HG02588 (cell line): ENCODE measurements at regions not wholly inside any gene's neighbourhood (a gene's known extent, or its start where the extent isn't known, plus 50 kb on each side); places are given as distances from the start of the nearest gene placed in this dataset.
"Not testable (repeated sequence)": the region's sequence is repeated elsewhere in the genome, so short reads cannot be mapped to it uniquely, and the experiment has no call there.

Experiments
- ATAC-seq: cut with Tn5 transposase; IDR thresholded peaks from one replicate; pipeline ENCODE4 v1.9.1; 2021; ENCODE audit warnings: mild to moderate bottlenecking, moderate library complexity; ENCODE audit not compliant: unreplicated experiment

GRCh38 chr6:114718186-114718585 lies 375.4 kb upstream of the HS3ST5 start:
- ATAC-seq: no peak

DNA sequence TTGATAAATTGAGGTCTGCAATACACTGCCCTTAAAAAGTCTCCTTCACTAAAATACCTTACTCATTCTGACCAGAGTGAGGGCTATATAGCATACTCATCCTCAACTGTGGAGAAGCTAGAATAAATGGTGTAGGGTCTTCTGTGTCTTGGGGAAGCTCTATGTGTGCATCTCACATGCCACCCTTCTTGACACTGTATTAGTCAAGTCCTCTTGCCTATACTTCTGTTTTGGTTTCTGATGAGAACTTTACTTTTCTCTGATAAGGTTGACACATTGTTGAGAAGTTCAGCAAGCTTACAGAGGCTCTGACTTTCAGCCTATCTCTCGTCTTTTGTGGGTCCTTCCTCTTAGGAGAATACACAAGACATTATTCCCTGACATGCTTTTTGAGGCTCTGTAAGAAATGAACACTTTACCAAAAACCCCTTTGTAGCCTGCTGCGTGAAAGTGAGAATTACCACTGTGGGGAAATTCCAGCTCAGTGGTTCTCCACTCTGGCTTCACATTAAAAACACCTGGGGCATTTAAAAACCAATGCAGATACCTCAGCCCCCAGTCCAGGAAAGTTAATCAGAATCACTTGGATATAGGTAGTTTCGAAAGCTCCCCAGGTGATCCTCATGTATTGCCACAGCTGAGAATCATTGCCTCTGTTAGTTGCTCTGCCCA lies 372.1 kb upstream of the HS3ST5 start:
- peak; percentile 51 for ATAC-seq

- peak; percentile 26 for ATAC-seq
These were observed 370.9 kb upstream of the HS3ST5 start for GRCh38 chr6:114713690-114714089.

DNA sequence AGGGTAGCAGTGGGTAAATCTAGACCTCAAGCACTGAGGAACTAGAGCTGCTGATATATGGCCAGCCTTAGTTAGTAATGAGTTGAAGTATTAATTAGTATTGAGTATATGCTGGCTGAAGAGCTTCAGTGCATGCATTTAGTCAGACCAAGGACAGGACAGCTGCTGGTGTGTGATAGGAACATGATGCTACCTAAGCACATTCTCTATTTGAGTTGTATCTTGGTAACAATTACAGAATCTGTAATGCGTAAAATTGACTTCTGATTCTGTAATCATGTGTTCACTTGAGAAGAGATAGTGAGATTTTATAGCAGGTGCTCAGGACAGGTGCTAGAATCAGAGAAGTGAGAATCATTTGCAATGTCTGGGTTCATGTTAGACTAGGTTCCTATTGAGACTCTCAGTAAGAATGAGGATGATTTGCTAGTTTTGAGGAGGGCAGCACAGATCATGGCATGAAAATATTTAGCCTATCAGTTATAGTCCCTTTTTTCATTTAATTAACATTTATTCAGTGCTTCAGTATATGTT lies 369.4 kb upstream of the HS3ST5 start:
- no peak for ATAC-seq

DNA sequence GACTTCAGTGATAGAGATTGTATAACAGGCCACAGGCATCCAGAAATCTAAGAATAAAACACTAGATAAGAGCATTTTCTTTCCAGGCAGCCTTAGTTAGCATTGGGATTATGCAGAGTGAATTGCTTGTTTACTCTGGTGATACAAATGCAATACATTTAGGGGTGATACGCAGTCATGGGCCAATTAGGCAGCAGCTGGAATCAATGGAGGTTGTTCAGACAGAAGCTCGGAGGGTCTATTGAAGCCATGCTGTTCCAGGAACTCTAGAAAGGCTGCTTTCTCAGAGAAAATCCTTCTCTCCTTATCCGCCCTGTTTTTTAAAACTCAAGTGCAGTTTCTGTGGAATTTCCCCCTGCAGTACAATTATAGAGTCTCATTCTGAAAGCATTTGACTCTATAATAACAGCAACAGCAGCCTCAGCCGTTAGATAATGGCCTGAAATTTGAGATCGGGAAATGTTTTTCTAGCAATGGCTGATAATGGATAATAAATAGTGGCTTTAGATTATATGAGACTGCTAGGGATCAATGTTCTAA lies 364.3 kb upstream of the HS3ST5 start:
- no peak for ATAC-seq

GRCh38 chr6:114690625-114691024 lies 347.8 kb upstream of the HS3ST5 start:
- no peak for ATAC-seq

GRCh38 chr6:114659513-114659912 lies 316.7 kb upstream of the HS3ST5 start:
- ATAC-seq: no peak

- ATAC-seq: no peak
These were observed 308.8 kb upstream of the HS3ST5 start for GRCh38 chr6:114651611-114652010.

- ATAC-seq: no peak
These were observed 308.1 kb upstream of the HS3ST5 start for GRCh38 chr6:114650891-114651290.

DNA sequence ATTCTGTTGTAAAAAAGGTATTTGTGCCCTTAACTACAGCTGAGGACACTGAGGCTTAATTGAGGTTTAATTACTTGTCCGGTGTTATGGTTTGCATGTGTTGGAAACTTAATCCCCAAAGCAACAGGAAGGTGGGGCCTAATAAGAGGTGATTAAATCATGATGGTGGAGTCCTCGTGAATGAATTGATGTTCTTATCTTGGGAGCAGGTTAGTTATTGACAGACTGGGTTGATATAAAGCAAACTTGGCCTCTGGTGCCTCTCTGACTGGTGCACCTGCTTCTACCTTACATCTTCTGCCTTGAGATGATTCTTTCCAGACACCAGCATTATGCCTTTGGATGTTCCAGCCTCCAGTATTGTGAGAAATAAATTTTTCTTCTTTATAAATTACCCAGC lies 306.5 kb upstream of the HS3ST5 start:
- no peak for ATAC-seq

DNA sequence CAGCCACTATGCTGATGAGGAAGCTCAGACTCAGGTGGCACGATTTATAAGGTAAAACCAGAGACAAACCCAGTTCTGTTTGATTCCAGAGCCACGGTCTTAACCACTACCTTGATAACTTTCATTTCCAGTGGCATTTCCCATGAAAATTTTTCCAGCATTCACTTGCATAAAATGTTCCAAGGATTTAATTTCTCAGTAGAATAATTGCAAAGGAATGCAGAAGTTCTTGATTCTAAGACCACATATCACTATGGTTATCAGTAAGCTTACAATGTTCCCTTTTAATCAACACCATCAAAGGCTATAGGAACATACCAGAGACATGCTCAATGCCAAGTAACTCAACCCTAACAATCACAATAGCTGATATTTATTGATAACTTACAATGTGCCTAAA lies 306.0 kb upstream of the HS3ST5 start:
- ATAC-seq: no peak

GRCh38 chr6:114638341-114638740 lies 295.5 kb upstream of the HS3ST5 start:
- ATAC-seq: no peak

- no peak for ATAC-seq
These were observed 291.2 kb upstream of the HS3ST5 start for GRCh38 chr6:114634016-114634415.

DNA sequence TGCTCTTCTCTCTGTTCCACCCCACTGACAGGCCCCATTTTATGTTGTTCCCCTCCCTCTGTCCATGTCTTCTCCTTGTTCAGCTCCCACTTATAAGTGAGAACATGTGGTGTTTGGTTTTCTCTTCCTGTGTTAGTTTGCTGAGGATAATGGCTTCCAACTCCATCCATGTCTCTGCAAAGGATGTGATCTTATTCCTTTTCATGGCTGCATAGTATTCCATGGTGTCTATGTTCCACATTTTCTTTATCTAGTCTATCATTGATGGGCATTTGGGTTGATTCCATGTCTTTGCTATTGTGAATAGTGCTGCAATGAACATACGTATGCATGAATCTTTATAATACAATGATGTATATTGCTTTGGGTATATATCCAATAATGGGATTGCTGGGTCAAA lies 283.4 kb upstream of the HS3ST5 start:
- ATAC-seq: not testable (repeated sequence)

DNA sequence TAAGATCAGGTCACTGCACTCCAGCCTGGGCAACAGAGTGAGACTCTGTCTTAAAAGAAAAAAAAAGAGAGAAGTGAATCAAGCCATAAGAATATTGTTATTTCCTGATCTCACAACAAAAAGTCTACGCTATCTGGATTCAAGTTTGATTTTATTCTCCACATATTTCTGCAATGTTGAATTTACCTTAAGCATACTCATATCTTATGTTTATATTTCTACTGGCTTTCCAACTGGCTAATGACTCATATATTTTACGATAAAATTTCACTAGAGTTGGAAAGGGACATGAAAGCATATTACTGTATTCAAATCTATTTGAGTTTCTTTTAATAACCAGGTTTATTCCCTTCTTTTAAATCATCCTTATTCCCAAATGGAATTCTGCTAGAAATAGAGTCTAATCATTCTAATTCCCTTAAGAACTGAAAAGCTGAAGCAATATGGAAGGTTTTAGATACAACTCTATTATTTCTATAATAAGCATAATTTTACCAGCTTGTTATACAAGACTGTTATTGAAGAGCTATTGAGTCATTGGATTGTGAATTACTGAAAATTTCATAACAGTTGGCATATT lies 276.9 kb upstream of the HS3ST5 start:
- ATAC-seq: no peak

- ATAC-seq: peak; percentile 54
These were observed 268.9 kb upstream of the HS3ST5 start for GRCh38 chr6:114611696-114612095.

- ATAC-seq: no peak
These were observed 265.3 kb upstream of the HS3ST5 start for GRCh38 chr6:114608091-114608490.

- no peak for ATAC-seq
These were observed 262.8 kb upstream of the HS3ST5 start for GRCh38 chr6:114605656-114606055.

- ATAC-seq: no peak
These were observed 257.6 kb upstream of the HS3ST5 start for GRCh38 chr6:114600381-114600780.

GRCh38 chr6:114595591-114595990 lies 252.8 kb upstream of the HS3ST5 start:
- ATAC-seq: no peak

- no peak for ATAC-seq
These were observed 252.4 kb upstream of the HS3ST5 start for GRCh38 chr6:114595186-114595585.

DNA sequence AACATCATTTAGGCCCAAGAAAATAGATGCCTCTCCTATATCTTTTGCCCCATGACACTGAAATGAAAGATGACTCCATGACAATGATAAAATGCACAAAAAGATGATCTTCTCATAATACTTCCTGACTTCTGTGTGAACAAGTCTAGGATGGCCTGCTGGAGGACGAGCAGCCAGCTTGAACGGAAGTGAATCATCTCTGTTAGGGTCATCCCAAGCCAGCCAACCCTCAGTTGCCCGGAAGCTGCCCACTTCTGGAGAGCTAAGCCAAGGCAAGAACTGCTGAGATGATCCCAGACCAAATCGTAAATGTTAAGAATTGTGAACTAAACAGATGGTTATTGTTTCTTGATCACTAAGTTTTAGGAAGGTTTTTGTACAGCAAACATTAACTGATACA lies 249.7 kb upstream of the HS3ST5 start:
- ATAC-seq: no peak
